H9 (cell line): ENCODE measurements at regions not wholly inside any gene's neighbourhood (a gene's known extent, or its start where the extent isn't known, plus 50 kb on each side); places are given as distances from the start of the nearest gene placed in this dataset.

Experiments
- DNase-seq: peaks from one replicate; pipeline ENCODE4 v3.0.0-alpha.2; 2017
- H2AFZ ChIP-seq: one replicate; pipeline ENCODE4 v1.6.1; 2013; ENCODE audit warnings: mild to moderate bottlenecking, low read length, control low read depth, moderate library complexity
- H2AK5ac ChIP-seq: 2 replicates; pipeline ENCODE4 v1.6.1; 2013; ENCODE audit warnings: low read length, control low read depth, mixed read lengths; ENCODE audit not compliant: insufficient read length
- H2BK120ac ChIP-seq: one replicate; pipeline ENCODE4 v1.6.1; 2013; ENCODE audit warnings: low read depth, mild to moderate bottlenecking, low read length, control low read depth, inconsistent platforms; ENCODE audit not compliant: poor library complexity, severe bottlenecking
- H2BK12ac ChIP-seq: 2 replicates; pipeline ENCODE4 v1.6.1; 2013; ENCODE audit warnings: low read length, control low read depth, mixed read lengths, low read depth; ENCODE audit not compliant: insufficient read length
- H2BK15ac ChIP-seq: 2 replicates; pipeline ENCODE4 v1.6.1; 2013; ENCODE audit warnings: low read depth, low read length, control low read depth
- H2BK20ac ChIP-seq: one replicate; pipeline ENCODE4 v1.6.1; 2013; ENCODE audit warnings: low read depth, mild to moderate bottlenecking, low read length, control low read depth, inconsistent platforms; ENCODE audit not compliant: poor library complexity, severe bottlenecking
- H2BK5ac ChIP-seq: 2 replicates; pipeline ENCODE4 v1.6.1; 2013; ENCODE audit warnings: low read length, control low read depth, mixed read lengths; ENCODE audit not compliant: insufficient read length
- H3K14ac ChIP-seq: 2 replicates; pipeline ENCODE4 v1.6.1; 2013; ENCODE audit warnings: low read length, control low read depth; ENCODE audit not compliant: insufficient read depth
- H3K18ac ChIP-seq: 2 replicates; pipeline ENCODE4 v1.6.1; 2013; ENCODE audit warnings: low read depth, mild to moderate bottlenecking, mixed read lengths, low read length, control low read depth; ENCODE audit not compliant: insufficient read length
- H3K23ac ChIP-seq: 2 replicates; pipeline ENCODE4 v1.6.1; 2013; ENCODE audit warnings: low read length, control low read depth, mixed read lengths, low read depth; ENCODE audit not compliant: insufficient read length
- H3K23me2 ChIP-seq: 2 replicates; pipeline ENCODE4 v1.6.1; 2013; ENCODE audit warnings: low read depth, mild to moderate bottlenecking, mixed read lengths, low read length, control low read depth; ENCODE audit not compliant: insufficient read length, poor library complexity, severe bottlenecking
- H3K27ac ChIP-seq: 2 replicates; pipeline ENCODE4 v1.5.1; 2013; ENCODE audit warnings: low read length, control low read depth, mixed read lengths, low read depth; ENCODE audit not compliant: insufficient read length
- H3K27me3 ChIP-seq: 2 replicates; pipeline ENCODE4 v1.6.1; 2013; ENCODE audit warnings: low read length, control low read depth, inconsistent platforms; ENCODE audit not compliant: insufficient read depth
- H3K4ac ChIP-seq: 2 replicates; pipeline ENCODE4 v1.6.1; 2013; ENCODE audit warnings: low read depth, mild to moderate bottlenecking, control low read depth, inconsistent platforms, low read length, moderate library complexity
- H3K4me1 ChIP-seq: 2 replicates; pipeline ENCODE4 v1.6.1; 2013; ENCODE audit warnings: low read length, control low read depth, inconsistent platforms; ENCODE audit not compliant: insufficient read depth
- H3K4me2 ChIP-seq: 2 replicates; pipeline ENCODE4 v1.6.1; 2013; ENCODE audit warnings: low read length, control low read depth, mixed read lengths; ENCODE audit not compliant: insufficient read length, insufficient read depth
- H3K56ac ChIP-seq: 2 replicates; pipeline ENCODE4 v1.6.1; 2013; ENCODE audit warnings: low read depth, mild to moderate bottlenecking, mixed read lengths, low read length, control low read depth; ENCODE audit not compliant: insufficient read length
- H3K79me1 ChIP-seq: 2 replicates; pipeline ENCODE4 v1.6.1; 2013; ENCODE audit warnings: low read depth, mild to moderate bottlenecking, moderate library complexity, low read length, control low read depth, inconsistent platforms; ENCODE audit not compliant: insufficient read depth, poor library complexity, severe bottlenecking
- H3K79me2 ChIP-seq: 2 replicates; pipeline ENCODE4 v1.6.1; 2013; ENCODE audit warnings: low read length, control low read depth, inconsistent platforms; ENCODE audit not compliant: insufficient read depth
- H3K9ac ChIP-seq: 2 replicates; pipeline ENCODE4 v1.6.1; 2013; ENCODE audit warnings: low read length, control low read depth, mixed read lengths; ENCODE audit not compliant: insufficient read length; ENCODE audit errors: extremely low read depth
- H3K9me3 ChIP-seq: one replicate; pipeline ENCODE4 v1.6.1; 2013; ENCODE audit warnings: low read depth, low read length, inconsistent platforms; ENCODE audit not compliant: control insufficient read depth
- H3T11ph ChIP-seq: one replicate; pipeline ENCODE4 v1.6.1; 2013; ENCODE audit warnings: mild to moderate bottlenecking, low read length, control low read depth, inconsistent platforms
- H4K20me1 ChIP-seq: one replicate; pipeline ENCODE4 v1.6.1; 2013; ENCODE audit not compliant: control insufficient read depth, insufficient read length, insufficient read depth
- H4K5ac ChIP-seq: 2 replicates; pipeline ENCODE4 v1.6.1; 2013; ENCODE audit warnings: low read depth, mild to moderate bottlenecking, mixed read lengths, low read length, control low read depth; ENCODE audit not compliant: insufficient read length
- H4K8ac ChIP-seq: replicated peaks from 2 replicates; pipeline ENCODE4 v1.6.1; 2013; ENCODE audit warnings: low read length, control low read depth, mixed read lengths, low read depth; ENCODE audit not compliant: insufficient read length
- H4K91ac ChIP-seq: 2 replicates; pipeline ENCODE4 v1.6.1; 2013; ENCODE audit warnings: low read depth, mild to moderate bottlenecking, moderate library complexity, mixed read lengths, low read length, control low read depth; ENCODE audit not compliant: insufficient read length
- H3K27ac Mint-ChIP-seq, 3 experiments: 2 replicates in 2 of 3; 3 replicates in 1 of 3; pipeline ENCODE4 v1.8.0; 2020 to 2021; ENCODE audit warnings: mixed read lengths in 3 of 3, mild to moderate bottlenecking in 1 of 3, moderate library complexity in 1 of 3
- H3K27me3 Mint-ChIP-seq: 2 replicates; pipeline ENCODE4 v1.8.0; 2021; ENCODE audit warnings: low read depth, mild to moderate bottlenecking, moderate library complexity, mixed read lengths
- H3K36me3 Mint-ChIP-seq, 3 experiments: 2 replicates in 2 of 3; 3 replicates in 1 of 3; pipeline ENCODE4 v1.8.0; 2020 to 2021; ENCODE audit warnings: low read depth in 3 of 3, mixed read lengths in 3 of 3; ENCODE audit not compliant: insufficient read depth in 1 of 3
- H3K4me1 Mint-ChIP-seq, 2 experiments: 2 replicates each; pipeline ENCODE4 v1.8.0; 2020; ENCODE audit warnings: mixed read lengths in 2 of 2
- H3K4me3 Mint-ChIP-seq, 2 experiments: 2 replicates in 1 of 2; 3 replicates in 1 of 2; pipeline ENCODE4 v1.8.0; 2020 to 2021; ENCODE audit warnings: mild to moderate bottlenecking in 2 of 2, mixed read lengths in 2 of 2, moderate library complexity in 1 of 2
- H3K9me3 Mint-ChIP-seq, 2 experiments: 2 replicates in 1 of 2; 3 replicates in 1 of 2; pipeline ENCODE4 v1.8.0; 2020; ENCODE audit warnings: mild to moderate bottlenecking in 2 of 2, mixed read lengths in 2 of 2, moderate library complexity in 1 of 2
- CTCF ChIP-seq: fragments of 200-600 bp; sonication (generic); conservative IDR thresholded peaks from 3 replicates; pipeline ENCODE4 v1.8.0; 2021; ENCODE audit warnings: antibody characterized with exemption, mild to moderate bottlenecking
- WGBS: extraction: QIAGEN DNeasy Blood & Tissue Kit; methylation state at CpG from one replicate; pipeline ENCODE4 v1.1.7; 2013; ENCODE audit warnings: missing lambda C conversion rate, low lambda C conversion rate, mixed read lengths; ENCODE audit not compliant: insufficient read length; ENCODE audit errors: extremely low coverage; 5-methylcytosine and 5-hydroxymethylcytosine counted together

GRCh38 chr1:4452701-4453100, 201.7 kb upstream of the AJAP1 start:
- peaks cover 6% of the 10 kb centered on the region; the same call in 1 of the 2 replicates for H3K27me3 Mint-ChIP-seq
- H3K9me3 Mint-ChIP-seq: peaks cover 0 to 6% of the 10 kb centered on the region in 2 experiments; a peak in 2 of 5 replicates
- Histone ChIP-seq H2AK5ac (no peak overlapping the region), H3K27me3 (no peaks in the 10 kb centered on the region), H2BK20ac (no peak overlapping the region), H3K14ac (no peak overlapping the region), H2BK12ac (no peak overlapping the region), H3K79me2 (no peaks in the 10 kb centered on the region), H2BK120ac (no peak overlapping the region), H4K20me1 (no peaks in the 10 kb centered on the region), H3K56ac (no peak overlapping the region), H4K5ac (no peak overlapping the region), H3K4me2 (no peak overlapping the region), H3K23ac (no peak overlapping the region), H4K91ac (no peak overlapping the region), H3K27ac (no peak overlapping the region), H3T11ph (no peak overlapping the region), H2AFZ (no peak overlapping the region), H2BK5ac (no peak overlapping the region), H3K18ac (no peak overlapping the region), H2BK15ac (no peak overlapping the region), H3K4me1 (peaks cover 1% of the 10 kb centered on the region; the same call in 1 of the 2 replicates), H3K4ac (no peak overlapping the region), H3K23me2 (no peaks in the 10 kb centered on the region), H3K9ac (no peak overlapping the region), H3K79me1 (no peaks in the 10 kb centered on the region), H4K8ac (no peak overlapping the region), H3K9me3 (no peaks in the 10 kb centered on the region)
- H3K4me1 Mint-ChIP-seq: peaks cover 29 to 36% of the 10 kb centered on the region in 2 experiments
- no peaks in the 10 kb centered on the region; a peak in 2 of 7 replicates for H3K36me3 Mint-ChIP-seq
- H3K4me3 Mint-ChIP-seq: no peak overlapping the region
- no CpG with 5 or more reads among the region's 1 CpG for WGBS
- H3K27ac Mint-ChIP-seq: no peak overlapping the region
- DNase-seq: no peak
- TF ChIP-seq CTCF: no peak
